ENCODE measurements at regions not wholly inside any gene's neighbourhood (a gene's known extent, or its start where the extent isn't known, plus 50 kb on each side); places are given as distances from the start of the nearest gene placed in this dataset.

DNA sequence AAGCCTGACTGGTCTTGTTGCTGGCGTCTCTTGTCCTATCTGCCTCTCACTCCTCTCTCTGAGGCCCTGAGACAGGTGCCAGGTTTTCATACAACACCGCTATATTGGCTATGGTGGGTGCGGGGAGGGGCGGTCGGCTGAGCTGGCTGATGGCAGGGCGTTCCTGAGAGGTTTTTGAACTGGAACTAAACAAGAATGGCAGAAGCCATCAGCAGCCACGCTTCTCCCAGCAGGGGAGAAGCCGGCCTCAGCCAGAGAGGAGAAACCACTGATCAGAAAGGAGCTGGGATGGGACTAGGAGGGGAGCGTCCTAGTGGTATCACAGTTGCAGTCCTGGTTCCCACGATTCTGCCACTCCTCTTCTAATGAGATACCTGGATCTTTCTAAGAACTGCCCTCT is 89.9 kb upstream of the PRR23E start:
- TF ChIP-seq, protein P1, sequence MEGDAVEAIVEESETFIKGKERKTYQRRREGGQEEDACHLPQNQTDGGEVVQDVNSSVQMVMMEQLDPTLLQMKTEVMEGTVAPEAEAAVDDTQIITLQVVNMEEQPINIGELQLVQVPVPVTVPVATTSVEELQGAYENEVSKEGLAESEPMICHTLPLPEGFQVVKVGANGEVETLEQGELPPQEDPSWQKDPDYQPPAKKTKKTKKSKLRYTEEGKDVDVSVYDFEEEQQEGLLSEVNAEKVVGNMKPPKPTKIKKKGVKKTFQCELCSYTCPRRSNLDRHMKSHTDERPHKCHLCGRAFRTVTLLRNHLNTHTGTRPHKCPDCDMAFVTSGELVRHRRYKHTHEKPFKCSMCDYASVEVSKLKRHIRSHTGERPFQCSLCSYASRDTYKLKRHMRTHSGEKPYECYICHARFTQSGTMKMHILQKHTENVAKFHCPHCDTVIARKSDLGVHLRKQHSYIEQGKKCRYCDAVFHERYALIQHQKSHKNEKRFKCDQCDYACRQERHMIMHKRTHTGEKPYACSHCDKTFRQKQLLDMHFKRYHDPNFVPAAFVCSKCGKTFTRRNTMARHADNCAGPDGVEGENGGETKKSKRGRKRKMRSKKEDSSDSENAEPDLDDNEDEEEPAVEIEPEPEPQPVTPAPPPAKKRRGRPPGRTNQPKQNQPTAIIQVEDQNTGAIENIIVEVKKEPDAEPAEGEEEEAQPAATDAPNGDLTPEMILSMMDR (IDR thresholded peaks at IDR 0.05), result no peak
- no peak for TF ChIP-seq ZFX (IDR thresholded peaks at IDR 0.05; ENCODE audit: borderline replicate concordance)
